Stimulated activated CD8-positive, alpha-beta memory T cell treated with anti-CD3 and anti-CD28 coated beads, Interleukin-15, amount 100 ng/mL, for 1 hour (primary cell): ENCODE measurements at regions not wholly inside any gene's neighbourhood (a gene's known extent, or its start where the extent isn't known, plus 50 kb on each side); places are given as distances from the start of the nearest gene placed in this dataset.
"Not testable (repeated sequence)": the region's sequence is repeated elsewhere in the genome, so short reads cannot be mapped to it uniquely, and the experiment has no call there.

Experiments used
- DNase-seq: peaks from one replicate; pipeline ENCODE4 v3.0.0-alpha.2; 2020; ENCODE audit warnings: low read depth

DNA sequence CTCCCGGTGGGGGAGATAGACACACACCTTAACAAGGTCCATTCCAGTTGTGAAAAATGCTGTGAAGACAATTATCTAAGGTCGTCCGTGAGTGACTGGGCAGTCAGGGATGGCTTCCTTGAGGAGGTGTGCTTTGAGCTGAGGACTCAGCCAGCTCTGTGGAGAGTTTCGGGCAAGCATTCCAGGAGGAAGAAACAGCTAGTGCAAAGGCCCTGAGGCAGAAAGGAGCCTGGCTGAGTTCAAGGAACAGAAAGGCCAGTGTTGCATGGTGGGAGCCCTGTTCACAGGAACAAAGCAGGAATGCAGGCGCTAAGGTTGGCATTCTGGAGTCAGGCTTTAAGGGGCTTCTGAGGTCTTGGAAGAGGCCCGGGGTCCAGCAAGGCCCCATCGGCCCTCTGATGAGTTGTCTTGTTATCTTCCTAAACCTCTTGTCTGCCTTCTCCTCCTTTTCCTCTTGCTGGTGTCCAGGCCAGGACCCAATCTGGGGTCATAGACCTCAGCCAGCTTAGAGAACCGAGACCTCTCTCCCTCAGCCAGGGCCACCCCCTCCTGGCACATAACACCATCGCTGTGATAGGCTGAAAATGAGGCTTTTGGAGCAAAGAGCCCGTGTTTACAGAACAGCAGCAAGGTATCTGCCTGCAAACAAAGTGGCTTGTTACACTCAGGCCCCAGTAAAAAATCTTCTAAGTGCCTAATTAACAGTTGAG is 270.2 kb upstream of the MVB12B start:
- DNase-seq: no peak

DNA sequence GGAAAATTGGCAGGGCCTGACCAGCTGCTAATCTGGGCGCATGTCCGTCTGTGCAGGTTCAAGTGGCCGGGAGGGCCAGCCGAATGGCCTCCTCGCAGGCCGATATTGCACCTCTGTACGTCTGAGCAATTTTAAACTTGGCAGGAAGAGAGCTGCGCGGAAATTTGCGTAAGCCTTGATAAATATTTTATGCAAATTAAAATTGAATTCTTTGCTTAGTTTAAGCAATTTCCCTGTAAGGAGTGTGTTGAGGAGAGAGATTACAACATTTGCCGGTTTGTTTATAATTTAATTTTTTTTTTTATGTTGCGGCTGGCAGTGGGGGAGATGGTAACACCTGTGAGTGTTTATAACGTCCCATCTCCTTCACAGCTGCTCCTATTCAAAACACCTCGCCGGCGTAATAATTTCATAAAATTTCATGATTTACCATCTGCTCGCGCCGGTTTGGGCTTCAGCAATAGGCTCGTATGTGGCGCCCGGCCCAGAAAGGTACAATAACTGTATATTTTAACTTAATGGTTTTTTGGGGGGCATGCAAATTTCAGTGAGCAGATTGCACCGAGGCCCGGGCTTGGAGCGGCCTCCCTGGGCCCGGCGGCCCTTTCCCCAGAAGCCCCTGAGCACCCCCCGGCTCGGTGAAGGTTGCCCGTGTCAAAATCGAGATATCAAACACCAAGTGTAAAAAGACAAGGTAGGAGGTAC is 269.4 kb upstream of the MVB12B start:
- no peak for DNase-seq

DNA sequence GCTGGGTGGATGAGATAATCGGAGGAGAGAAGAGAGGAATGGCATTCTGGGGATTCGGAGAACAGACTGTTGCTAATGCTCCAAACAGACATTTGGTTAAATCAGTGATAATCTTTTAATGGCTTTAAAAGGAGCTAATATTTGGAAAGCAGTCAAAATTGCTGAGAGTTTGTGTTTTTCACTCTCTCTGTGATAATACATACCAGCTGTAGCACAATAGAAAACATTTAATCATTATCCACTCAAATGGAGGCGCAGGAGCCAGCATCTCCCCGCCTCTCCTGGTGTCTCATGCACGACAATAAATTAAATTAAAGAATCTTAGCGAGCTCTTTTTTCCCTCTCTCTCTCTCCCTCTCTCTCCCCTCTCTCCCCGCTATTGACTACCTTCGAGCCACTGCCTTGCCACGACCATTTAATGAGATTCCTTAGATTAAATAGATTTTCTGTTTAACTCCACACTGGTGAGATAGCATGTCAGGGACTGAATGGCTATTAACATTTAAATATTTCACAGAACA is 268.6 kb upstream of the MVB12B start:
- no peak for DNase-seq

DNA sequence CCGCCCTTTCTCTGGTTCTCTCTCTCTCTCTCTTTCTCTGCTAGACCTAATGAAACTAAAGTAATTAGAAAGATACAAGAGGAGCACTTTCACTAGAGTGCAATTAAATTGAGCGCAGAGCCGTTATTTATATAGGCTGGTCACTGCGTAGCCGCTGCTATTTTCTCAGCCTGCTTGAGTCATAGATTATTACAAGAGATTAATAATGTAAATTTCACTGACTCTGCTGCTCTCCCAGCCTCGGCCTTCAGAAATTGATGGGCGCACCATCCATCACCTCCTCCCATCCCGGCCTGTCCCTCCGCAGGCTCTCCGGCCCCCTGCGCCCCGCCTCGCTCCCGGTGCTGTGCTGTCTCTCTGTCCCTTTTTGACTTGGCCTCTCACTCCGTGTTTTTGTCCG is 268.0 kb upstream of the MVB12B start:
- no peak for DNase-seq

DNA sequence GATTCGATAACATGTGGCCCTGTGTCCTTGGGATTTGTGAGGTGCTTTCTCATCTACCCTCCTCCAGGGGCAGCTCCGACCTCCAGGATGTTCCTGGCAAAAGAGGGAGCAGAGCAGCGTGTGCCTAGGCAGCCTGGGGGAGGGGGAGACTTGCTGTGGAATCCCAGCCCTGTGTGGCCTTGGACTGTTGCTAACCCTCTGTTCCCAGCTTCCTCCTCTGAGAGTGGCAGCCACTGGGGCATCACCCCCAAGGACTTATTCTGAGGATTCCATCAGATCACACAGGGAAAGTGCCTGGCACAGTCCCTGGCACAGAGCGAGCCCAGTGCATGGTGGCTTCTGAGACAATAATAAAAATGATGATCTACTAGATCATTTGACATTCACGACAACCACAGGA is 265.1 kb upstream of the MVB12B start:
- no peak for DNase-seq

DNA sequence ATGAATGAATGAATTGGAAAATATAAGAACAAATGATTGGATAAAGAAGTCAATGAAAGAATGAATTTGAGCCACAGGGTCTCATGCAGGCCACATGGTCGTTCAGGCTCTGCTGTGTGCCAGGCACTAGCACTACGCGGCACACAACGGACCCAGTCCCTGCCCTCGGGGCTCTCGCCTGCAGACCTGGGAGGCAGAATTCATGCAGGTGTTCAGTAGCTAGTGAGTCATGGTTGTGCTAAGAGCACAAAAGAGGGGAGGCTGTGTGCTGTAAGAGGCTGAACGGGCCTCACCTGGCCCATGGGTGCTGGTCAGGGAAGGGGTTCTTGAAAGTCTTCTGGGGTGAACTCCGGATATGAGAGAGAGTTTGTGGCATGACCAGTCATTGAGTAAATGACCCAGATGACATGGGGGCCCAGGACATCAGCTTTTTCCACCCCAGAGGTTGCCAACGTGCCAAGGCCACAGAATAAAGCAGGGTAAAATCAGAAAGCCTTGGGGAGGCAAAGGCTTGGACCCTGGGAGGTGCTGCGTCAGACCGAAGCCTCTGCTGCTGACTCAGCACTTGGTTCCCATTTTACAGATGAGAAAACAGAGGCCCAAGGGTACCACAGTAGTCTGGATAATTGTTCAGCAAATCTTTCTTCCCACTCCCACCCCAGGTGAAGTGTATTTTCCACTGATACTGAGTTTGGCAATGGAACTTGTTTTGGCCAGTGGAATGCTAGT is 264.3 kb upstream of the MVB12B start:
- no peak for DNase-seq

DNA sequence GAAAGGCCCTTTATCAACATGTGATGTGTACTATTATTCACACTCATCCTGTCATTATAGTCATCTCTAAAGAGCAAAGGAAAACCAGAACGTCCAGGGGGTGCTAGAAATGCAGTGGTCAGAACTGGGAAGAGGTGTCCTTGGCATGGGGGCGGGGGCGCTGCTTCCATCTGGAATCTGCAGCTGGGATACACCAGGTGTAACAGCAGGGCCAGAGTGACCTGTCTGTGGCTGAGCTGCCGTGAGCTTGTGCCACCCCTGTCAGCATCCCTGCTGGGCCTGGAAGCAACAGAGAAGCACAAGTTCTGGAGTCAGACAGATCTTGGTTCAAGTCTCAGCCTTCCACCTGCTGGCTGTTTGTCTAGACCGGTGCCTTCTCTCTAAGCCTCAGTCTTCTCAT is 263.3 kb upstream of the MVB12B start:
- DNase-seq: no peak

DNA sequence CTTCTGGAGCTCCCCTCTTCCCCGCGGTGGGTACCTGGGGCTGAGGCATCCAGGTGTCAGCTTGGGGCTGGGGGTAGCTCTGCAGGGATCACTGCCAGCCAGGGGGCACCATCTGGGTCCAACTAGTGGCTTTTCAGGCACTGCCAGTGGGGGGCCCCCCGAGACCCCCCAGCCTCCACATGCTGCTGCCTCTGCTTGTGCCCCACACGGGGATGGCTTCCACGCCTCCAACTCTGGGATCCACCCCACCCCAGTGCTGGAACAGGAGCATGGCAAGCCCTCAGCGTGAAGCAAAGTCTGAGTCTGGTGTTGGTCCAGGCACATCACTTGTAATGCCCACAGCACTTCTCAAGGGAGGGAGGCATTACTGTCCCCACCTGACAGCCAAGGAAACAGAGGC is 260.5 kb upstream of the MVB12B start:
- no peak for DNase-seq

DNA sequence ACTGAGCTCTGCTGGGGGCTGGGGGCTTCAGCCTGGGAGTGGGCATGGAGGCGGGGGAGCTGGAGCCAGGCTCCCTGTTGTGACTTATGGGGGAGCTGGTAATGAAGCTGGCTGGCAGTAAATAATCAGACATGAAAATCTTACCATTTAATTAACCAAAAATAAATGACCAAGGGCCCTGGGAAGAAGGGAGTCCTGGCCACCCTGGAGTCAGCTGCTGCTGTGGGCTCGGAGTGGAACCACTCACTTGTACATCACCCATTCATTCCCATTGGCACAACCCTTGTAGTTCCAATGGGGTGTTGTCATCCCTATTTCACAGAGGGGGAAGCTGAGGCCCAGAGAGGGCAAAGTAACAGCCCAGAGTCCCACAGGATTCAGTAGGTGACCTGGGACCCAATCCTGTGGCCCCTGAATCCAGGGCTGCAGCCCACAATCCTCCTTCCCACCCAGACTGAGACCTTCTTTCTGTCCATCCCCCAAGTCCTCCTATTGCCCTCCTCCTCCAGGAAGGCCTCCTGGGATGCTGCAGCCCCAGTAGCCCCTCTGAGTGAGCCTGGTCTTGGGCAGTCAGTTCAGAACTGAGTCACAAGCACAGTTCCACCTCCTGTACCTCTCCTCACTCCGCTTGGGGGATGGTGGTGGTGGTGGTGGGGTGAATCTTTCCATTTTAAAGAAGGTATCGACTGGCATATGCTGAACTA is 259.4 kb upstream of the MVB12B start:
- no peak for DNase-seq

DNA sequence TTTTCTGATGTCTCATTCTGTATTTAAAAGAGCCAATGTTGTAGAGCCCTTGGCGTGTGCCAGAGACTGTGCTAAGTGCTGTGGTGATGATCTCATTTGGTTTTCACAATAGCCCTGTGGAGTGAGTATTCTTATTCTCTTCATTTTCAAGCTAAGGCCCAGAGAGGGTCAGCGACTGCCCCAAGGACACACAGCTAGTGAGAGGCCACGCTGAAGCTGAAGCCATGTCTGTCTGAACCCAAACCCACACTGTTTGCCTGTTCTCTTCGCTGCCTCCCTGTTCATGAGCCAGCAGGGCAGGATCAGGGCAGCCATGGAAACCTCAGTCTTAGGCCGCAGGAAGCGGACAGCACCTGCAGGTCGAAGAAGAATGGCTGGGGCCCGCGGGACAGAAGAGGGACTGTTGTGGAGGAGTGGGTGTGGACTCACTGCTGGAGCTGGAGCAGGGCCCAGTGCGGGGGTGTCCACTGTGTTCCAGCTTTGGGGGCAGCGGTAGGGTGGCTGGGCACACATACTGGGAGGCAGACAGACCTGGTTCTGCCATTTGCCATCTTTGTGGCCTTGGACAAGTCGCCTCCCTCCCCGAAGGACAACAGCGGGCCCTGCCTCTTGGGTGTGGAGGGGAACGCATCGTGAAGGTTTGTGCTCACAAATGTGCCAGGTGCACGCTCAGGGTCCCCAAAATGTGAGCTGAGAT is 257.9 kb upstream of the MVB12B start:
- DNase-seq: no peak

DNA sequence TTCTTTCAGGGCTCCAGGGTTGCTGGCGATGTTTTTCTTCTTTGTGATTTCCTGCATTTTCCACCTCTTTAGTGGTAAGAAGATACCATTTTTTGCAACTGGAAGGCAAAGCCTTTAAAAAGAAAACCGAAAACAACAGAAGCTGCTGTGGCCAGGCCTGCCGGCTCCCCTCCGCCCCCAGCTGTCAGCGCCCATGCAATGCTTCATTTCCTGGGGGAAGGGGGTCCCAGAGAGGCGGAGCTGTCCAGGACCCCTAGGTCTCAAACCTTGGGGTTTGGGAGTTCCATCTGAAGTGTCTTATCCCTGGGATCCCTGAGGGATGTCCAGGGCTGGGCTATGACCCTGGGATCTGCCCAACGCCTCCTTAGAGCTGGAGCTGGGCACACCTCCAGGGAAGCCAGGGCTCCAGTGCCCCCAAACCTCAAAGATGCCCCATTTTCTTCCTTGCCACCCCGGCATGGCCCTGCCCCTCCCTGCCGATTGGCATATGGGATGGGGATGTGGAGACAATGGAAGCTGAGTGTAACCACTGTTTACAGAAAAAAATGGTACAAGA is 257.2 kb upstream of the MVB12B start:
- no peak for DNase-seq

DNA sequence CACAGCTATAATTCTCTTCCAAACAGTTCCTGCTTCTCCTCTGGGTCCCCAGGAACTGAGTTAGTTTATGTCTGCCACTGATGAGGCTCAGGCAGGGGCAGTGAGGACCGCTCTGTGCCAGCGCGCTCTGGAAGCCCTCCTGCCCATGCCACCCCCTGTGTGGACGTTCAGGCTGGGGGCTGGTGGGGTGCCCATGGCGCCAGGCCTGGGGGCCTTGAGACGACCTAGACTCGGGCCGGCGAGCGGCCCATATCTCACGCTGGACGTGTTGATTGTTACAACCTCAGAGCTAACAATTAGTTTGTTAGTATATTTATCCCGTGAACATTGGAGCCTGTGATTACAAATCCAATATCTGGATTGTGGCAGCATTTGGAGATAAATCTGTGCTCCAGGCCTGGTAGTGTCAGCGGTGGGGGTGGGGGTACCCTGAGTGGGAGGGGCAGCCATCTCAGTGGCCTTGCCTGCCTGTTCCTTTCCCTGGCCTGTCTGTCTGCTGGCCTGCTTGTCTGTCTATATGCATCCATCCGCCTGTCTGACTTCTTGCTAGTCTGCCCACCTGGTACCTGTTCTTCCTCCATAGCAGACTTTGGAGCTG is 256.5 kb upstream of the MVB12B start:
- no peak for DNase-seq

DNA sequence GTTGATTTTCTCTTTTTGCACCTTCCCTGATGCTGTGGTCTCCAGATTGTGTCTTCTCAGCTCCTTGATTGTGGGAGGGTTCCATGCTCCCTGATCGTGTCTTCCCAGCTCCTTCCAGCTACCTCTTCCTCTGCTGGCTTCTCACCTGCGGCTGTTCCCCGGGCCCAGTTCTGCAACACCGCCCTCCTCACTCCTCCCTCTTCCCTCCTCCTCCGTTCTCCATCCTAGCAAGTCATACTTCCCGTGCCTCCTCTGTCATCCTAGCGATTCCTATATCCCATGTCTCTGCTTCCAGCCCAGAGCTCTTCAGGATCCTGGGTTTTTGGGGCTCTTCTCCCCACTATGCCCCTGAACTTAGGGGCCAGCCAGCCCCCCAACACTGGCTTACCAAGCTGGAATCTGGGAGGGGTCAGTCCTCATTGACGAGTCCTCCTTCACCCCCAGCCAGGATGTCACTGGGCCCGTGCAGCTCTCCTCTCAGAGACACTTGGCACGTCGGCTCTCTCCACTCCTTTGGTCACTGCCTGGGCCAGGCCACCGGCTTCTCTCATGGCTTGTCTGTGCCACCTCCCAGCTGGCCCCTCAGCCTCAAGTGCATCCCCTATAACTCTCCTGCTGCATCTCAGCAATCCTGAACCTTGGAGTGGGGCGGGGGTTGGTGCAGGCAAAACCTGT is 255.4 kb upstream of the MVB12B start:
- no peak for DNase-seq

DNA sequence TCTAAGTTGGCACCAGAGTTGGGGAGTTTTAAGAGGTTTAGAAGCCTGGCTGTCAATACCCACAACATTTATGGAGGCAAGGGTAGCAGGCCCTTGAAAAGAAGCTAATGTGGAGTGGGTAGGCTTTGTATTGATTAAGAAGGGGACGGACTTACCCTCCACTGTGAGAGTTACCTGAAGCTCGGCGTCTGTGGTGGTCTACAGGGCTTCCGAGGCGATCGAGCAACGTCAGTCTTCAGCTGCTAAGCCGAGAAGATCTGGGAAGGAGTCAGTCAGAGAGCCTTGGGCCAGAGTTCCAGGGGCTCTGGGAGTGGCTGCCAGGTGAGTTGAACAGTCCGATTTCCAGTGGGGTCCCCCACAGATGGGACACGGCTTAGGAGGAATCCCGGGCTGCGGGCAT is 249.0 kb upstream of the MVB12B start:
- not testable (repeated sequence) for DNase-seq

DNA sequence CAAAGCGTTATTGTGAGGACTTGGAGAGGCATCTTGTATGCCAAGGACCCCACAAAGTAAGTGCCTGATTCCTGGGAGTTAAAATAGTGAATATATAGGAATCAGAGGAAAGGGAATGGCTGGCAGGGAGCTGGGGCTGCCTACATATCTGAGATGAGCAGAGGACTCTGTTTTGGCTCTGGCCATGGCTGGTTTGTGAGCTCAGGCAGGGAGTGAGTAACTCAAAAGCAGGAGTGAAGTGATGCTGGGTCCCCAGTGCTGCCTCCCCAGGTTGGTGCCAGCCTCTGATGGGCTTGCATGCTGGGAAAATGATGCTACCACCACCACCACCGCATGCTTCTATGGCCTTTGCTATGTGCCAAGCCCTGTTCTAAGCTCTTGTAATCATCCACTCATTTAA is 246.0 kb upstream of the MVB12B start:
- DNase-seq: no peak

DNA sequence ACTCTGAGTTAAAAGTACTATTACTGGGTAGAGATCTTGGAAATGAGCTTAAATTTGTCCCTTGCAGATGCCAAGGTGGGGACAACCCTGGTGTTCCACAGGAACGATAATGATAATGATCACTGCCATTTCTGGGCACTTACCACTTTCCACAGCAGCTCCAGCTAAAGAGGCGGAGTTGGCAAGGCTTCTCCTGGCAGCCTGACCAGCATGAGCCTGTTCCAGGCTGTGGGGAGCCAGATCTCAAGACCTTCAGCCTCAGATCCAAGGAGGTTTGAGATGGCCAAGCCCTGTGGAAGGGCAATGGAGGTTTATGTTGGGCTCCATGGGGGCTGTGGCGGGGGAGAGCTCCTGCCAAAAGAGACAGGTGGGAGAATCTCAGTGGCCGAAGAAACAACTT is 244.9 kb upstream of the MVB12B start:
- no peak for DNase-seq

DNA sequence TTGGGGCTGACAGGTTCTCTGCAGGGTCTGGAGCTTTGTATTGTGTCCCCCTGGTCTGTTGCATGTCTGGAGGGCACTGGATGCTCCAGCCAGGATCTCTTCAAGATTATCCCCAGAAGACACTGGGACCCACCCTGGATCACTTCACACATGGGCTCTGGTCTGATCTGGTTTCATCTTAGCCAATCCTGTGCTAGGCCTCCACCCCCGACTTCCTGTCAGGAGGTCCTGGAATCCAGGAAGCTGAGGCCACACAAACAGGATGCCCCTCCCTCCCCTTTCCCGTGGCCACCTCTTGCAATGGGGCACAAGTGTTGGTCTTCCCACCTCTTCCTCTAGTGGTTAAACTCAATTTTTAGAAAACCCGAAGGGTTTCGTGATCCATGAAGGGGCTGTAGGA is 242.6 kb upstream of the MVB12B start:
- no peak for DNase-seq

DNA sequence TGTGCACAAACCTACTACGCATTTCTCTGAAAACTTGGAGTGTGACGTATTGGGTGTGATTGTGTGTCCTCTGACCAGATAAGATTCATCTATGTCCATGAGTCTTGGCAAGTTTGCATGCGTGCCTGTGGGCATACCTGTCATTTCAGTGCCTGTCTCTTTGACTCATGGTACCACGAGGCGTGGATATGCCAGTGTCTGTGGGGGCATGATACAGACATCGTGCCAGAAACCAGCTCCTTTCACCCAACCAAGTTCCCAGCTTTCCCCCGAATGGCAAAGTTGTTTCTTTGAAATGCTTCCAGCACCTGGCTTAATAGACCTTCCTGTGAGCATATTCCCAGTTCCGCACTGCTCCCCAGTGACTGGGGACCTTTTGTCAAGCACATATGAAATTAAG is 241.9 kb upstream of the MVB12B start:
- DNase-seq: no peak

DNA sequence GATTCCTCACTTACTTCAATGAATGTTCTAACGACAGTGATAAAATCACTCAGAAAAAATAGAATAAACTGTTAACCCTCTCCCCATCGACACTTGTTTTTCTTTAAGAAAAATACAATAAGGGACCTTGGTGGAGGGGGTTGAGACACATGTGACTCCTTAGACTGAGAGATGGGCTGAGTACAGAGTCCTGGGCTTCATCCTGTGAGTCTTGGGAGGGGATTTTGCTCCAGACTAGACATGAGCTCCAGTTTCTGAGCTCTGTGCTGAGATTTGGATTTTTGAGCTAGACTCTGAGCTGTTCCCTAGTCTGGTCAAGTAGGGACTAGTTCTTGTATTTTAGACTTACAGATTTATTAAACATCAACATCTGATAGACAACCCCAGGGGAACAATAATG is 241.5 kb upstream of the MVB12B start:
- DNase-seq: no peak

DNA sequence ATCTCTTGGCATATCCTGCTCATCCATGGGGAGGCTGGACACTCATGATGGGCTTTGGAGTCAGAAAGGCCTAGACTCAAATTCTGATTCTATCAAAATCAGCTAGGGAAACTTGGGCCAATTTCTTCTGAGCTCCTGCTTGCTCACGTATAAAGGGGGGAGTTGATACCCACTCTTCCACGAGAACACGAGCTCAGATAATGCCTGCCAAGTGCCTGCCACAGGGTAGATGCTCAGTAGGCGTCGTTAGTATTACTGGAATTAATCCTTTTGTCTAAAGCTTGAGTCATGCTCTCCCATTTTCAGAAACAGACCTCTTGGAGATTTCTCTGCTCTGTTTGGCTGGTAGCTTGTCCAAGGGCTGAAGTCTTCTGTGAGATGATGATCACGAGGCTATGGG is 238.3 kb upstream of the MVB12B start:
- DNase-seq: no peak

DNA sequence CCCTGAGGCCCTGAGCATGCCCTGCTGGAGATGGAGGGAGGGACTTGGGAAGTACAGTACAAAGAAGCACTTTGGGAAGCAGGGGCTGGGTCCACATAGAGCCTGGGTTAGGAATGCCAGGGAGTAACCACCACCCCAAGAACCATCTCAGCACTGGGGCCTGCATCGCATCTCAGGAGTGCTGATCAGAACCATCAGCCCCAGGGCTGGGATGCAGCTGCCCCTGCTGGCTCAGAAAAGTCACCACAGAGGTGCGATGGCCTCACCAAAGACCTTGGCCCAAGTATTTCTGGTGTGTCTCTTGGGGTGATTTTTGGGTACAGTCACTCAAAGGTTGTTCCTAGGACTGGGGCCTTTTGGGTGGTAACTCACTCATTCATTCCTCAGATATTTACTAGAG is 236.8 kb upstream of the MVB12B start:
- DNase-seq: no peak
